SW 1271 (cell line): ENCODE measurements at regions not wholly inside any gene's neighbourhood (a gene's known extent, or its start where the extent isn't known, plus 50 kb on each side); places are given as distances from the start of the nearest gene placed in this dataset.

Experiments
- DNase-seq, 2 experiments: peaks; one replicate each; lab custom pipeline; 2025; lab: John Stamatoyannopoulos, UW

GRCh38 chr22:46090631-46091201, 59.6 kb upstream of the PPARA start:
- DNase-seq = no peak

GRCh38 chr22:46091277-46091977, 58.9 kb upstream of the PPARA start:
- DNase-seq = no peak

DNA sequence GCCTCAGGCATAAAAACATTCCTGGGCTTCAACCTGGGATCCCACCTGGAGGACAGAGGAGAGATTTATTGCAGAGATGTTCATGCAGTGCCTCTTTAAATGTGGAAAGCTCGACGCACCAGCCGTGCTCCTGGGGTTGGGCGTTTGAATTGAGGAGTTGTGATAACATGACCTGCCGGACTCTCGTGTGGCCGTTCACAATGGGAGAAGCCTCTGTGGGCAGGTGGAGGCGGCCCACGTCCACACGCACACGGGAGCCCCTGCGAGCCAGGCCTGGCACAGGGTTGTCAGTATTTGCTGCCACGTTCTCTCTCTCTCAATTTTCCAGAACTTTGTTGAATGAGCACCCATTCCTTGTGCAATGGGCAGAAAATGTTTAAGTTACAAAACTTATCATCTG, 58.3 kb upstream of the PPARA start:
- DNase-seq = no peak

DNA sequence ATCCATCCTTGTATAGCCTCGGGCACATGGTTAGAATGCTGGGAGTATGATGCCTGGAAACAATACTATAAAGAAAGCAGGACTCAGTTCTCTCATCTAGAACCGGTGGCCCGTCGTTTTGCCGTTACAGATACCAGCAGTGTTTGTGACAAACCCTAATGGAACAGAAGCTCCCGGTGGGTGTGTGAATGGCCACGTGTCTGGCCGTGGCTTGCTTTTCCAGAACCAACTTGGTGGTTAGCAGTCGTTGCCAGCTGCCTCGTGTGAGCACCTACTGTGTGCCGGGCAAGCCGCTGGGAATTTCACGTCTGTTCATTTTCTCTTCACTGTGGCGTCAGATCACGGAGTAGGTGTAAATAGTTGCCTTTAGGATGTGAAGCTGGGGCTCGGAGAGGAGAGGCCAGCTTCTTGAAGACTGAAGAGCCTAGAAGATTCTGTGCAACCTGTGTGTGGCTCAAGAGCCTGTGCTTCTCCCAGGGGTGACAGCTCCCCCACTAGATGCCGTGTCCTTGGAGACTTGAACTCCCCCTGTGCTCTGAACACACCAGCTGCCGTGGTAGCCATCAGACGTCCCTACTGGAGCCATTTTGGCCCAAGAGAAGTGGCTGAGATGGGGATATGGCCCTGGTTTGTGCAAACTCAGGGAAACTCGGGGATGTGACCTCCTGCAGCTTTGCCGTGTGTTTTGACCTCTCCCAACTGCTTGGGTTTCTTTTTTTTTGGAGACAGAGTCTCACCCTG, 57.5 kb upstream of the PPARA start:
- no peak for DNase-seq

DNA sequence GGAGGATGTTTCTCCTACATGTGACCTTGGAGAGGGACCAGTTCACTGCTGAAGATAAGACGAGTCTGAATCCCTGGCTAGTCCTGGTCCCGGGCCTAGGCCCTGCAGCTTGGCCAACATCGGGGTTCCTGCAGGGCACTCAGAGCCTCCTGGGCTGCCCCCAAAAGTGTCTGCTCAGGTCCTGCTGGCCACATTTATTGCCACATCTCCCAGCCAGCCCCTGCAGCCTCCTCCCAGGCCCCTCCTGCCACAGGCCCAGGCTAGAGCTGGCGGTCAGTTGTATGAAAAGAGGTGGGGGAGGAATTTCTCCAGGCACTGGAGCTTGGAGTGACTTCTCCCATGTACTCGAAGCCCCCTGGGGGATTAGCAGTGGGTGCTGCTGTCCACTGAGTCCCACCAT, 56.5 kb upstream of the PPARA start:
- no peak for DNase-seq

- DNase-seq = no peak
Observed at GRCh38 chr22:46094676-46095075, 55.6 kb upstream of the PPARA start.

GRCh38 chr22:46096051-46096450, 54.3 kb upstream of the PPARA start:
- DNase-seq = no peak

DNA sequence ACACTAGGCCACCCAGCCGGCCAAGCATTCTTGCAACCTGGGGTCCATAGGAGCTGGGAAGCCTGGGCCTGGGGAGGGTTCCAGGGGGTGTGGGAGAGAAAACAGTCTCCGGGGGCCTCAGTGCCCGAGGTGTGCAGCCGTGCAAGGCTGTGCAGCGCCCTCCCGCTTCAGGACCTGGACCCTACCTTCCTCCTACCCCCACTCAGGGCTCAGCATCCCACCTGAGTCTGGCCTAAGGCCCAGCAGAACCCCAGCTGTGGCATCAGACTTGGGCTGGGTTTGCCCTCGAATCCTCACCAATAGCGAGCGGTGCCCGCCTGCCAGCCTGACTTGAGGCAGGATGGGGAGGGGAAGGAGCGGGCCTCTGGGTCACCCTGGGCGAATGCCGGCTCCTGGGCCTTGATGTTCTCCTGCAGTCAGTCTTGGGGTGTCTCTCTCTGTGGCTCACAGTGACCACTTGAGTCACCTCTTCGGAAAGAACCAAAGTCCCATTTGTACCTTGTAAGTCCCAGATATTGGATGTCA, 53.6 kb upstream of the PPARA start:
- no peak for DNase-seq

- DNase-seq = no peak
Observed at GRCh38 chr22:46097268-46097900, 52.9 kb upstream of the PPARA start.

GRCh38 chr22:46098525-46099475, 51.5 kb upstream of the PPARA start:
- no peak for DNase-seq

DNA sequence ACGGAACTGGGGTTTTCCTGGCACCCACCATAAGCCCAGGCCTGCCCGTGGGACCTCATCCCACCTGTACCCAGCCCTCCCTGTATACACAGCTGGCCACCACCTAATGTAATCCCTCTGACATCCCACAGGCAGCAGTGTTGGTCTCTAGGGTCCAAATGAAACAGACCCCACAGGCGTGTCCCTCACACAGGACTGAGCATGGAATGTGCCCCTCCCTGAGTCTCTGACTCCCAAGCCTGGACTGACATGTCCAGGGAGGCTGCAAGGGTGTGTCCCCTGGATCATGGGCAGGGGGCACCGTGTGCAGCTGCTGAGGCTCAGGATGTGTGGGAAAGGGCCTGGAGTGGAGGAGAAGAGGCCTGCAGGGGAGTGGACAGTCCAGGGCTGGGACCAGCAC, 50.6 kb upstream of the PPARA start:
- DNase-seq = no peak

DNA sequence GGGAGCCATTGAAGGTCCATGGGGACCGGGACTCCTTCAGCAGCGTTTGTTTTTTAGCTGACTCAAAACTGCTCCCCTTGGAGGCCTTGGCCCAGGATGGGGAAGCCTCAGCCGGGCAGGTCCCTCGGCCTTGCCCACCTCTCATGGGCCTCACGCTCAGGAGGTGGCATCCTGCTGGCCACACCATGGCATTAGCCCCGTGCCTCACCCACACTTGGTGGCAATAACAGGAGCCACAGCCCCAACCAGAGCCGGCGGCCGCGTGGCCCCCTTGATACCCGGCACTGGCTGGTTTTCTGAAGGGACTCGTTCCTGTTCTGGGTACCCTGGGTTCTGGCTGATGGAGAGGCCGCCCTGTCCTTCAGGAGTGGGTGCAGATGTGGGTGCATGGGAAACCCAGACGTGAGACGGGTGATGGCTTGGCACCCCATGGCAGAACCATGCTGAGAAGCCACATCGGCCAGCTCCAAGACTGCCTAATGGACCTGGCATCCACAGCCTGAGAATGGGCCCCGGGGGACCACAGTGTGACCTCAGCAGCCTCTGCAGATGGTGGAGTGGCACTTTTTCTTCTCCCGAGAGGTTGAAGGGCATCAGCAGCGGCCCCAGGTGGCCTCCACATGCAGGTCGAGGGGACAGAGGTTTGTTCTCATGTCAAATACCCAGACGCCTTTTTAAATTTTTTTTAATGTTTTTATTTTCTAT, 49.8 kb upstream of the PPARA start:
- DNase-seq = no peak
